ENCODE measurements at regions not wholly inside any gene's neighbourhood (a gene's known extent, or its start where the extent isn't known, plus 50 kb on each side); places are given as distances from the start of the nearest gene placed in this dataset.

DNA sequence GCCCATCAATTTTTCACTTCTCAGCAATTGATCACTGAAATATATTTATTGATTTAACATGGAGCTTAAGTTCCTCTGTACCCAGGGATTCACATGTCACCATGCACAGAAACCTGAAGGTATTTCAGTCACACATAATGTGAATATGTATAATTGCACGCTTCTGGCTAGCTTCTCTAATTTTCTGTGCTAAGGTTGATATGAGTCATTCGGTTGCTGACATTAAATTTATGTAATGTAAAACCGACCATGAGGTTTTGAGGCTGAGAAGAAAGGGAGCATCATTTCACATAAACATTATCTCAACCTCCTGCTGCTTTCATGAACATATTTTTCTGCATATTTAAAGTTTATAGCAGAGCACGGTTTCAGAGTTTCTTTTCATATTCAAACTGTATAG, 381.0 kb upstream of the TPK1 start:
- H3K9me1 ChIP-seq (ENCODE audit: insufficient read depth, low read length): no peaks in the 10 kb centered on the region
- no peak overlapping the region for H2BK120ac ChIP-seq (ENCODE audit: low read depth, low read length)
- in situ Hi-C loops (cut with MboI; ENCODE audit: low sequenced_read_pairs) (no loop called here), intact Hi-C loops (cut with micrococcal nuclease) (no loop called here), dilution Hi-C loops (cut with HindIII; ENCODE audit: low sequenced_read_pairs, unreplicated experiment) (no loop called here)
- no peaks in the 10 kb centered on the region for H3K36me3 ChIP-seq (ENCODE audit: control insufficient read depth, insufficient read depth, low read length)
- no peak overlapping the region for H2AK9ac ChIP-seq (replicated peaks; ENCODE audit: low read depth, low read length, poor library complexity)
- H2BK5ac ChIP-seq (ENCODE audit: low read depth, low read length, poor library complexity, severe bottlenecking): no peak overlapping the region
- WGBS, 2 experiments (ENCODE audit: extremely low coverage in 2 of 2, insufficient read length in 1 of 2): no CpG with 5 or more reads among the region's 4 CpGs
- no peak overlapping the region for H3K4me3 ChIP-seq (ENCODE audit: insufficient read depth, low read depth, low read length)
- no peaks in the 10 kb centered on the region for H3K79me1 ChIP-seq (ENCODE audit: low read depth in 1 of 2, low read length in 2 of 2)
- H2BK15ac ChIP-seq (ENCODE audit: low read depth, low read length): no peak overlapping the region
- H2AFZ ChIP-seq (replicated peaks; ENCODE audit: low read length, poor library complexity): no peak overlapping the region
- no peak overlapping the region for H3K14ac ChIP-seq (replicated peaks; ENCODE audit: low read depth, low read length)
- ChIA-PET CTCF (no interaction called here), POLR2A (ENCODE audit: unreplicated experiment) (no interaction called here)
- H3K9me3 ChIP-seq (ENCODE audit: control insufficient read depth, insufficient read depth, low read length): peaks cover 12% of the 10 kb centered on the region
- no peak for ATAC-seq (ENCODE audit: low read depth)
- no peak overlapping the region for H3K27ac ChIP-seq (ENCODE audit: insufficient read depth, low read length)
- no peak overlapping the region for H4K8ac ChIP-seq (ENCODE audit: low read depth in 2 of 2, low read length in 2 of 2)
- no peak overlapping the region for H2BK20ac ChIP-seq (ENCODE audit: low read depth, low read length)
- no TSS peak for BruUV-seq (replicated peaks)
- no peak overlapping the region for H3K9ac ChIP-seq (ENCODE audit: low read depth, low read length)
- no peaks in the 10 kb centered on the region for H3K4me1 ChIP-seq (ENCODE audit: control insufficient read depth, insufficient read depth, low read length)
- H3K23ac ChIP-seq (ENCODE audit: low read depth, low read length): no peak overlapping the region
- no peak overlapping the region for H3K4ac ChIP-seq (ENCODE audit: low read depth, low read length)
- H4K20me1 ChIP-seq (ENCODE audit: insufficient read depth, low read length): no peaks in the 10 kb centered on the region
- H3K56ac ChIP-seq (ENCODE audit: extremely low read depth, insufficient read depth, low read length): no peak overlapping the region
- no peaks in the 10 kb centered on the region for H3K27me3 ChIP-seq (ENCODE audit: control insufficient read depth, insufficient read depth, low read length)
- H3K4me2 ChIP-seq (ENCODE audit: low read depth, low read length): no peak overlapping the region
- no peak overlapping the region for H3K18ac ChIP-seq (ENCODE audit: low read depth, low read length)
- DNase-seq: no peak
- no peak overlapping the region for H4K91ac ChIP-seq (ENCODE audit: insufficient read depth, low read depth, low read length)
- no peak overlapping the region for H2AK5ac ChIP-seq (ENCODE audit: low read depth, low read length)
- no peak for TF ChIP-seq MXI1 (IDR thresholded peaks at IDR 0.05; ENCODE audit: borderline replicate concordance, low read depth, low read length)
- TF ChIP-seq NFE2L2 (IDR thresholded peaks at IDR 0.05; ENCODE audit: low read depth, low read length): no peak
- no peak for TF ChIP-seq RCOR1 (IDR thresholded peaks at IDR 0.05; ENCODE audit: insufficient replicate concordance, low read length)
- no peak for TF ChIP-seq MAFK (IDR thresholded peaks at IDR 0.05; ENCODE audit: low read depth, low read length)
- TF ChIP-seq, protein P1, sequence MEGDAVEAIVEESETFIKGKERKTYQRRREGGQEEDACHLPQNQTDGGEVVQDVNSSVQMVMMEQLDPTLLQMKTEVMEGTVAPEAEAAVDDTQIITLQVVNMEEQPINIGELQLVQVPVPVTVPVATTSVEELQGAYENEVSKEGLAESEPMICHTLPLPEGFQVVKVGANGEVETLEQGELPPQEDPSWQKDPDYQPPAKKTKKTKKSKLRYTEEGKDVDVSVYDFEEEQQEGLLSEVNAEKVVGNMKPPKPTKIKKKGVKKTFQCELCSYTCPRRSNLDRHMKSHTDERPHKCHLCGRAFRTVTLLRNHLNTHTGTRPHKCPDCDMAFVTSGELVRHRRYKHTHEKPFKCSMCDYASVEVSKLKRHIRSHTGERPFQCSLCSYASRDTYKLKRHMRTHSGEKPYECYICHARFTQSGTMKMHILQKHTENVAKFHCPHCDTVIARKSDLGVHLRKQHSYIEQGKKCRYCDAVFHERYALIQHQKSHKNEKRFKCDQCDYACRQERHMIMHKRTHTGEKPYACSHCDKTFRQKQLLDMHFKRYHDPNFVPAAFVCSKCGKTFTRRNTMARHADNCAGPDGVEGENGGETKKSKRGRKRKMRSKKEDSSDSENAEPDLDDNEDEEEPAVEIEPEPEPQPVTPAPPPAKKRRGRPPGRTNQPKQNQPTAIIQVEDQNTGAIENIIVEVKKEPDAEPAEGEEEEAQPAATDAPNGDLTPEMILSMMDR (conservative IDR thresholded peaks at IDR 0.05; ENCODE audit: low read depth, low read length): no peak
- no peak for TF ChIP-seq POLR2A (IDR thresholded peaks at IDR 0.05; ENCODE audit: low read depth, low read length)
- TF ChIP-seq RAD21 (IDR thresholded peaks at IDR 0.05; ENCODE audit: low read length): no peak
- TF ChIP-seq FOS (IDR thresholded peaks at IDR 0.05; ENCODE audit: low read depth, low read length): no peak
- TF ChIP-seq MAZ (IDR thresholded peaks at IDR 0.05; ENCODE audit: borderline replicate concordance, low read depth, low read length): no peak
- TF ChIP-seq, protein P2, sequence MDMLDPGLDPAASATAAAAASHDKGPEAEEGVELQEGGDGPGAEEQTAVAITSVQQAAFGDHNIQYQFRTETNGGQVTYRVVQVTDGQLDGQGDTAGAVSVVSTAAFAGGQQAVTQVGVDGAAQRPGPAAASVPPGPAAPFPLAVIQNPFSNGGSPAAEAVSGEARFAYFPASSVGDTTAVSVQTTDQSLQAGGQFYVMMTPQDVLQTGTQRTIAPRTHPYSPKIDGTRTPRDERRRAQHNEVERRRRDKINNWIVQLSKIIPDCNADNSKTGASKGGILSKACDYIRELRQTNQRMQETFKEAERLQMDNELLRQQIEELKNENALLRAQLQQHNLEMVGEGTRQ (IDR thresholded peaks at IDR 0.05; ENCODE audit: low read depth, low read length): no peak
- no peak for TF ChIP-seq SMC3 (IDR thresholded peaks at IDR 0.05; ENCODE audit: low read depth, low read length)
- TF ChIP-seq CEBPB (IDR thresholded peaks at IDR 0.05; ENCODE audit: low read depth, low read length): no peak
- TF ChIP-seq BHLHE40 (IDR thresholded peaks at IDR 0.05; ENCODE audit: low read depth, low read length): no peak
- TF ChIP-seq, protein P3, sequence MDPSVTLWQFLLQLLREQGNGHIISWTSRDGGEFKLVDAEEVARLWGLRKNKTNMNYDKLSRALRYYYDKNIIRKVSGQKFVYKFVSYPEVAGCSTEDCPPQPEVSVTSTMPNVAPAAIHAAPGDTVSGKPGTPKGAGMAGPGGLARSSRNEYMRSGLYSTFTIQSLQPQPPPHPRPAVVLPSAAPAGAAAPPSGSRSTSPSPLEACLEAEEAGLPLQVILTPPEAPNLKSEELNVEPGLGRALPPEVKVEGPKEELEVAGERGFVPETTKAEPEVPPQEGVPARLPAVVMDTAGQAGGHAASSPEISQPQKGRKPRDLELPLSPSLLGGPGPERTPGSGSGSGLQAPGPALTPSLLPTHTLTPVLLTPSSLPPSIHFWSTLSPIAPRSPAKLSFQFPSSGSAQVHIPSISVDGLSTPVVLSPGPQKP (IDR thresholded peaks at IDR 0.05; ENCODE audit: borderline replicate concordance, low read depth, low read length): no peak
- no peak for TF ChIP-seq CHD1 (IDR thresholded peaks at IDR 0.05; ENCODE audit: low read depth, low read length)
- H4K5ac ChIP-seq (ENCODE audit: low read depth, low read length): no peak overlapping the region

Measured in IMR-90 (cell line).